Stomach (tissue), 4 donors: ENCODE measurements at regions not wholly inside any gene's neighbourhood (a gene's known extent, or its start where the extent isn't known, plus 50 kb on each side); places are given as distances from the start of the nearest gene placed in this dataset.

Experiments used
- CTCF ChIP-seq, 7 experiments: fragments of 450-650 bp in 4 of 7; fragments of 200-600 bp in 3 of 7; sonication (generic) in 3 of 7; IDR thresholded peaks; one replicate each; pipeline ENCODE4 v1.5.1; 2016 to 2019; ENCODE audit warnings: antibody characterized with exemption in 7 of 7, control low read depth in 2 of 7, mild to moderate bottlenecking in 1 of 7
- POLR2A ChIP-seq, 4 donors: fragments of 450-650 bp; IDR thresholded peaks; one replicate each; pipeline ENCODE4 v1.6.1; 2016; ENCODE audit warnings: antibody characterized with exemption in 4 of 4, control low read depth in 2 of 4, mild to moderate bottlenecking in 1 of 4, moderate library complexity in 1 of 4

DNA sequence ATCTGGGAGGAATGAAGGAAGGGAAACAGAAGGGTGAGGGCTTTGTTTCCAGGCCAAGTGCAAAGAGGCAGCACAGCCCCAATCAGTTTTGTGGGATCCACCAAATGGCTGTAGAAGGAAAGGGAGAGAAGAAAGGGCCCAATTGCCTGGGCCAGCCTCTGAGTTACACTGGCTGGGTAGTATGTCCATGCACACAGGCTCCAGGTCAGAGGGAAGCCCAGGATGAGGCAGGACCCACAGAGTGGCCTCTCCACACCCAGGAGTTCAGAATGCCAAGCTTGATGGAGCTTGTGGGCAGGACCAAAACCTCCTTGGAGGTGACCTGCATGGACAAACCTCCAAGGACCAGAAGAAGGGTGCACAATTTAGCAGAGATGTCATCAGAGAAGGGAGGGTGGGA, 178.2 kb upstream of the TSHZ3 start:
- TF ChIP-seq POLR2A (IDR thresholded peaks at IDR 0.05), result no peak
- TF ChIP-seq CTCF (IDR thresholded peaks at IDR 0.05), result no peak
